ENCODE measurements at regions not wholly inside any gene's neighbourhood (a gene's known extent, or its start where the extent isn't known, plus 50 kb on each side); places are given as distances from the start of the nearest gene placed in this dataset.

DNA sequence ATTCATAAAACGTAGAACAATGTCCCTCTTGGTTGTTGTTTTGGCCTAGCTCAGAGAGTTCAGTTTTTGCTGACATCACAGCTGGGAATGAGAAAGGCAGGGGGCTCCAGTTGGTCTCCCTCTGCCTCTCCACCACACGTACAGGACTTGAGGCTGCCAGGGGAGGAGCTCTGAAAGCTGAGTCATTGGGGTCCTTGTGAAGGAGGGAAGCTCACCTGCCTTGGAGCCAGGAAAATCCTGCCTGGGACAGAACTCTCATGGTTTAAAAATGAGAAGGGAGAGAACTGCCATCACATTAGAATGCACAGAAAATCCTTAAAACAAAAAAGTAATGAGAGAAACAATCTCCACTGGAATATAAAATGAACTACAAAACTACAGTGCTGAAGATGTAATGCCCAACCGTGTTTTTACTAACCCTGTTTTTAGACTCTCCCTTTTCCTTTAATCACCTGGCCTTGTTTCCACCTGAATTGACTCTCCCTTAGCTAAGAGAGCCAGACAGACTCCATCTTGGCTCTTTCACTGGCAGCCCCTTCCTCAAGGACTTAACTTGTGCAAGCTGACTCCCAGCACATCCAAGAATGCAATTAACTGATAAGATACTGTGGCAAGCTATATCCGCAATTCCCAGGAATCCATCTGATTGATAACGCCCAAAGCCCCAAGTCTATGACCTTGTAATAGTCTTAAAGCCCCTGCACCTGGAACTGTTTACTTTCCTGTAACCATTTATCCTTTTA lies 58.6 kb upstream of the TARP start:
- in situ Hi-C loops (cut with MboI; ENCODE audit: low sequenced_read_pairs): loop anchor here (25.0 kb wide), 2 partner anchors 220 to 420 kb away; partner anchors contain the start of genes EPDR1 and SFRP4

DNA sequence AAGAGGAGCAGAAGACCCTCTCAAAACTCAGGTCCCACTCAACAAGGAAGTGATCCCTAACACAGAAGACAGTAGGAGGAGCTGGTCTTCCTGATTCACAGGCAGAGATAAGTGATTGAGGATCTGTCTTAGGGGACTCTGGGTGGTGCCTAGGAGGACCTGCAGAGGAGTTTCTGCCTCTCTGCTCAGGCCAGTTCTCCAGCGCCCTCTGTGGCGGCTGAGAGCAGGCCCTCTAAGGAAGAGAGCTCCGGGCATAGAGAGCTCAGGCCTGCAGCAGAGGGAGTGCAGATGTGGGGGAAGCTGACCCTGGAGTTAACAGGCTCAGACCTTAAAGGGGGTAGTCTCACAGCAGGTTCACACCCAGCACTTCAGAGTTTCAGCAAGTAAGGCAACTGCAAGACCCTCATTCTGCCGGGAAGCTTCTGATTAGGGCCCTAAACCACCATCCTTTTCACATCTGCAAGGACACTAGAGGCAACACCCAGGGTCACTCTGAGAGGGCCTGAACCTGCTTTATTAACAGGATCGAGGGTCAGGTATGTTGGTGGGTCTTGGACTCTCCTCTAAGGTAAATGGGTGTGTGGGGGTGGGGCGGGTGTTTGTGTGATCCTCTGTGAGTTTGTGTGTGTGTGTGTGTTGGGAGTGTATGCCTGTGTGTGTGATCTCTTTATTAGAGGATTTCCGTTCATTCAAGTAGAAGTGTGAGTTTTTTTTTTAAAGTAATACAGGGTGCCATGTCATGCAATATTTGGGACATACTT lies 57.6 kb upstream of the TARP start:
- in situ Hi-C loops (cut with MboI; ENCODE audit: low sequenced_read_pairs): loop anchor here (25.0 kb wide), 2 partner anchors 219 to 419 kb away; partner anchors contain the start of genes EPDR1 and SFRP4

DNA sequence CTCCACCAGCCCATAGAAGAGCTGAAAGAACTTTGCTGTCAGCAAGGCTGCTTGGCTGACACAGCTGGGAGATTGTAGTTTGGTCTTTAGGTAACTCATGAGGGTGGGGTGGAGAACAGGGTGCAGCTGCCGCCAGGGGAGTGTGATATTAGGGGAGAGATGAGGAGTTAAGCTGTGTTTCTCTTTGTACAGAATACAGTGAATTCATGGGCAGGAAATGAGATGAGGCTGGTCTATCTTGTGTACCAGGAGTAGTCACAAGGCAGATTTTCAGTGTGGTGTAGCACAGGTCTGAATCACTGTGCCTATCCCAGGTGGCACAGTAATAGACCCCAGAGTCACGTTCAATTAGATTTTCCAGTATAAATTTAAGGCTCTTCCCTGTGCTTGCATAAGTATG lies 56.6 kb upstream of the TARP start:
- in situ Hi-C loops (cut with MboI; ENCODE audit: low sequenced_read_pairs): loop anchor here (25.0 kb wide), 2 partner anchors 218 to 418 kb away; partner anchors contain the start of genes EPDR1 and SFRP4

DNA sequence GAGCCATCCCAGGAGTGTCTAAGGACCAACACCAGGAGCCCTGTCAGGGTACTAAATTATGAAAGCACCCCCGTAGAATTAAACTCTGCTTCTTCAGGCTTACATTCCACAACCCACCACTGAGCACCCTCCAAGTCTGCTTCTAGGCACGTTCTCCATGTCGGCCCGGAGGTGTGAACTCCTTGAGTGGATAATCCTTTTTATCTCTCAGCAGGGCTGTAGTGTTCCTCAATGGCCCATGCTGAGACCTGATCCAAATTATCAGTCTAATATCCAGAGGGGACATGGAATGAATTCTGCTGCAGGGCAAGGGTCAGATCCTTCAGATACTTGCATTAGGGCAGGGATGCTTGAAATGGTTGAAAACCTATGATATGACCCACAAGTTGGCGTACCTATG lies 55.9 kb upstream of the TARP start:
- in situ Hi-C loops (cut with MboI; ENCODE audit: low sequenced_read_pairs): loop anchor here (25.0 kb wide), 2 partner anchors 217 to 417 kb away; partner anchors contain the start of genes EPDR1 and SFRP4

DNA sequence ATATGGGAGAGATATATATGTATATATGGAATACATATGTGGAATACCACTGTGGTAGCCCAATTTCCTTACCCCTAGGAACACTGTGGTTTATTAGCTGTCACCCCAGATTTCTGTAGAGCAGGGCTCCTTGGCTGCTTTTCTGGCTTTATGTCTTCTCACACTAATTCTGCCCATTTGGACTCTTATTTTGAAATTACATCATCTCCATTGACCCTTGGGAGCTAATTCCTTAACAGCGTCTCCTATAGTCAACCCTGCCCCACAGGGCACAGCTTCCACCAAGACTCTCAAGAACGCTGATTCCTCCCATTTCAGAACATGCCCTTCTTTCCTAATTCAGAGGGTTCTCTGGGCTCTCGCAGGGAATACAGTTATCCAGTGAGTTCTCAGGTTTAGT lies 55.4 kb upstream of the TARP start:
- in situ Hi-C loops (cut with MboI; ENCODE audit: low sequenced_read_pairs): loop anchor here (25.0 kb wide), 2 partner anchors 217 to 417 kb away; partner anchors contain the start of genes EPDR1 and SFRP4

DNA sequence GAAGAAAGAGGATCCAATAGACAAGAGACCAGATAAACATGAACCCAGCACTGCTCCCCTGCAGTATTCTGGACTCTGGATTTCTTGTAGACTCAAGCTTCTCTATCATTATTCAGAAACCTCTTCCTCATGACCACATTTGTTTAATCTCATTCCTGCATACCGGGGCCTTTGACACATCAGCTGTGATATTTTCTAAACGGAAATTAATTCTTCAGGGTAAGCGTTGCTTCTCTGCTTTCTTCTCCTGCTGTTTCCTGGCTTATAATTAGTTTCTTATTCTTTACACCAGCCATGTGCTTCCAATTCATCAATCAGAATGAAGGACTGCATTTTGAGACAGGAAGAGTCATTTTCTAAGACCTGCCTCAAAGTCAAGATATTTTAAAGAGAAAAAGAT lies 54.2 kb upstream of the TARP start:
- in situ Hi-C loops (cut with MboI; ENCODE audit: low sequenced_read_pairs): loop anchor here (25.0 kb wide), 2 partner anchors 215 to 415 kb away; partner anchors contain the start of genes EPDR1 and SFRP4
